H9 (cell line): ENCODE measurements at regions not wholly inside any gene's neighbourhood (a gene's known extent, or its start where the extent isn't known, plus 50 kb on each side); places are given as distances from the start of the nearest gene placed in this dataset.

ENCODE experiments used
- DNase-seq: peaks from one replicate; pipeline ENCODE4 v3.0.0-alpha.2; 2017
- H2AFZ ChIP-seq: one replicate; pipeline ENCODE4 v1.6.1; 2013; ENCODE audit warnings: mild to moderate bottlenecking, low read length, control low read depth, moderate library complexity
- H2AK5ac ChIP-seq: 2 replicates; pipeline ENCODE4 v1.6.1; 2013; ENCODE audit warnings: low read length, control low read depth, mixed read lengths; ENCODE audit not compliant: insufficient read length
- H2BK120ac ChIP-seq: one replicate; pipeline ENCODE4 v1.6.1; 2013; ENCODE audit warnings: low read depth, mild to moderate bottlenecking, low read length, control low read depth, inconsistent platforms; ENCODE audit not compliant: poor library complexity, severe bottlenecking
- H2BK12ac ChIP-seq: 2 replicates; pipeline ENCODE4 v1.6.1; 2013; ENCODE audit warnings: low read length, control low read depth, mixed read lengths, low read depth; ENCODE audit not compliant: insufficient read length
- H2BK15ac ChIP-seq: 2 replicates; pipeline ENCODE4 v1.6.1; 2013; ENCODE audit warnings: low read depth, low read length, control low read depth
- H2BK20ac ChIP-seq: one replicate; pipeline ENCODE4 v1.6.1; 2013; ENCODE audit warnings: low read depth, mild to moderate bottlenecking, low read length, control low read depth, inconsistent platforms; ENCODE audit not compliant: poor library complexity, severe bottlenecking
- H2BK5ac ChIP-seq: 2 replicates; pipeline ENCODE4 v1.6.1; 2013; ENCODE audit warnings: low read length, control low read depth, mixed read lengths; ENCODE audit not compliant: insufficient read length
- H3K14ac ChIP-seq: 2 replicates; pipeline ENCODE4 v1.6.1; 2013; ENCODE audit warnings: low read length, control low read depth; ENCODE audit not compliant: insufficient read depth
- H3K18ac ChIP-seq: 2 replicates; pipeline ENCODE4 v1.6.1; 2013; ENCODE audit warnings: low read depth, mild to moderate bottlenecking, mixed read lengths, low read length, control low read depth; ENCODE audit not compliant: insufficient read length
- H3K23ac ChIP-seq: 2 replicates; pipeline ENCODE4 v1.6.1; 2013; ENCODE audit warnings: low read length, control low read depth, mixed read lengths, low read depth; ENCODE audit not compliant: insufficient read length
- H3K23me2 ChIP-seq: 2 replicates; pipeline ENCODE4 v1.6.1; 2013; ENCODE audit warnings: low read depth, mild to moderate bottlenecking, mixed read lengths, low read length, control low read depth; ENCODE audit not compliant: insufficient read length, poor library complexity, severe bottlenecking
- H3K27ac ChIP-seq: 2 replicates; pipeline ENCODE4 v1.5.1; 2013; ENCODE audit warnings: low read length, control low read depth, mixed read lengths, low read depth; ENCODE audit not compliant: insufficient read length
- H3K27me3 ChIP-seq: 2 replicates; pipeline ENCODE4 v1.6.1; 2013; ENCODE audit warnings: low read length, control low read depth, inconsistent platforms; ENCODE audit not compliant: insufficient read depth
- H3K4ac ChIP-seq: 2 replicates; pipeline ENCODE4 v1.6.1; 2013; ENCODE audit warnings: low read depth, mild to moderate bottlenecking, control low read depth, inconsistent platforms, low read length, moderate library complexity
- H3K4me1 ChIP-seq: 2 replicates; pipeline ENCODE4 v1.6.1; 2013; ENCODE audit warnings: low read length, control low read depth, inconsistent platforms; ENCODE audit not compliant: insufficient read depth
- H3K4me2 ChIP-seq: 2 replicates; pipeline ENCODE4 v1.6.1; 2013; ENCODE audit warnings: low read length, control low read depth, mixed read lengths; ENCODE audit not compliant: insufficient read length, insufficient read depth
- H3K56ac ChIP-seq: 2 replicates; pipeline ENCODE4 v1.6.1; 2013; ENCODE audit warnings: low read depth, mild to moderate bottlenecking, mixed read lengths, low read length, control low read depth; ENCODE audit not compliant: insufficient read length
- H3K79me1 ChIP-seq: 2 replicates; pipeline ENCODE4 v1.6.1; 2013; ENCODE audit warnings: low read depth, mild to moderate bottlenecking, moderate library complexity, low read length, control low read depth, inconsistent platforms; ENCODE audit not compliant: insufficient read depth, poor library complexity, severe bottlenecking
- H3K79me2 ChIP-seq: 2 replicates; pipeline ENCODE4 v1.6.1; 2013; ENCODE audit warnings: low read length, control low read depth, inconsistent platforms; ENCODE audit not compliant: insufficient read depth
- H3K9ac ChIP-seq: 2 replicates; pipeline ENCODE4 v1.6.1; 2013; ENCODE audit warnings: low read length, control low read depth, mixed read lengths; ENCODE audit not compliant: insufficient read length; ENCODE audit errors: extremely low read depth
- H3K9me3 ChIP-seq: one replicate; pipeline ENCODE4 v1.6.1; 2013; ENCODE audit warnings: low read depth, low read length, inconsistent platforms; ENCODE audit not compliant: control insufficient read depth
- H3T11ph ChIP-seq: one replicate; pipeline ENCODE4 v1.6.1; 2013; ENCODE audit warnings: mild to moderate bottlenecking, low read length, control low read depth, inconsistent platforms
- H4K20me1 ChIP-seq: one replicate; pipeline ENCODE4 v1.6.1; 2013; ENCODE audit not compliant: control insufficient read depth, insufficient read length, insufficient read depth
- H4K5ac ChIP-seq: 2 replicates; pipeline ENCODE4 v1.6.1; 2013; ENCODE audit warnings: low read depth, mild to moderate bottlenecking, mixed read lengths, low read length, control low read depth; ENCODE audit not compliant: insufficient read length
- H4K8ac ChIP-seq: replicated peaks from 2 replicates; pipeline ENCODE4 v1.6.1; 2013; ENCODE audit warnings: low read length, control low read depth, mixed read lengths, low read depth; ENCODE audit not compliant: insufficient read length
- H4K91ac ChIP-seq: 2 replicates; pipeline ENCODE4 v1.6.1; 2013; ENCODE audit warnings: low read depth, mild to moderate bottlenecking, moderate library complexity, mixed read lengths, low read length, control low read depth; ENCODE audit not compliant: insufficient read length
- H3K27ac Mint-ChIP-seq, 3 experiments: 2 replicates in 2 of 3; 3 replicates in 1 of 3; pipeline ENCODE4 v1.8.0; 2020 to 2021; ENCODE audit warnings: mixed read lengths in 3 of 3, mild to moderate bottlenecking in 1 of 3, moderate library complexity in 1 of 3
- H3K27me3 Mint-ChIP-seq: 2 replicates; pipeline ENCODE4 v1.8.0; 2021; ENCODE audit warnings: low read depth, mild to moderate bottlenecking, moderate library complexity, mixed read lengths
- H3K36me3 Mint-ChIP-seq, 3 experiments: 2 replicates in 2 of 3; 3 replicates in 1 of 3; pipeline ENCODE4 v1.8.0; 2020 to 2021; ENCODE audit warnings: low read depth in 3 of 3, mixed read lengths in 3 of 3; ENCODE audit not compliant: insufficient read depth in 1 of 3
- H3K4me1 Mint-ChIP-seq, 2 experiments: 2 replicates each; pipeline ENCODE4 v1.8.0; 2020; ENCODE audit warnings: mixed read lengths in 2 of 2
- H3K4me3 Mint-ChIP-seq, 2 experiments: 2 replicates in 1 of 2; 3 replicates in 1 of 2; pipeline ENCODE4 v1.8.0; 2020 to 2021; ENCODE audit warnings: mild to moderate bottlenecking in 2 of 2, mixed read lengths in 2 of 2, moderate library complexity in 1 of 2
- H3K9me3 Mint-ChIP-seq, 2 experiments: 2 replicates in 1 of 2; 3 replicates in 1 of 2; pipeline ENCODE4 v1.8.0; 2020; ENCODE audit warnings: mild to moderate bottlenecking in 2 of 2, mixed read lengths in 2 of 2, moderate library complexity in 1 of 2
- TF ChIP-seq, protein P1 (sequence below): fragments of 200-600 bp; sonication (generic); conservative IDR thresholded peaks from 3 replicates; pipeline ENCODE4 v1.8.0; 2021; ENCODE audit warnings: antibody characterized with exemption, mild to moderate bottlenecking

DNA sequence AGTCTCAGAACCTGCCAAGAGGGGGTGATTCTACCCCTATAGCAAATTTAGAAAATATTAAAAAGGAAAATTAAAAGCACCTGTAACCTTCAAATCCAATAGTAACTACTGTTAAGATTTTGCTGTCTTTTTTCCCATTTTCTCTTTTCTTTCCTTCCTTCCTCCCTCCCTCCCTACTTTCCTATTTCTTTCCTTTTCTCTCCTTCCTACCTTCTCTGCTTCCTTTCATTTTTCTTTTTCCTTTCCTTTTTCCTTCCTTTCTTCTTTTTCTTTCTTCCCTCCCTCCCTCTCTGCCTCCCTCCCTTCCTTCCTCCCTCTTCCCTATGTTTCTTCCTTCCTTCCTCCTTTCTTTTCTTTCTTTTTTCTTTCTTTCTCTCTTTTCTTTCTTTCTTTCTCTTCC is 120.2 kb upstream of the KCTD7 start:
- Histone ChIP-seq H2BK20ac (no peak overlapping the region), H2AK5ac (no peak overlapping the region), H4K20me1 (no peaks in the 10 kb centered on the region), H2BK120ac (no peak overlapping the region), H3K4me1 (no peaks in the 10 kb centered on the region), H3K9ac (no peak overlapping the region), H3K14ac (no peak overlapping the region), H3K27ac (no peak overlapping the region), H3K27me3 (no peaks in the 10 kb centered on the region), H3K56ac (no peak overlapping the region), H2BK12ac (no peak overlapping the region), H3K79me1 (no peaks in the 10 kb centered on the region), H3K79me2 (no peaks in the 10 kb centered on the region), H2BK15ac (no peak overlapping the region), H3K23me2 (no peaks in the 10 kb centered on the region), H4K8ac (no peak overlapping the region), H2AFZ (no peak overlapping the region), H3T11ph (no peak overlapping the region), H3K4ac (no peak overlapping the region), H3K23ac (no peak overlapping the region), H4K91ac (no peak overlapping the region), H3K9me3 (no peaks in the 10 kb centered on the region), H3K4me2 (no peak overlapping the region), H3K18ac (no peak overlapping the region), H2BK5ac (no peak overlapping the region), H4K5ac (no peak overlapping the region)
- Mint-ChIP-seq H3K27me3 (peaks cover 5% of the 10 kb centered on the region), H3K4me1 (no peaks in the 10 kb centered on the region), H3K36me3 (no peaks in the 10 kb centered on the region), H3K9me3 (no peaks in the 10 kb centered on the region), H3K4me3 (no peak overlapping the region), H3K27ac (no peak overlapping the region)
- no peak for DNase-seq
- TF ChIP-seq, protein P1, sequence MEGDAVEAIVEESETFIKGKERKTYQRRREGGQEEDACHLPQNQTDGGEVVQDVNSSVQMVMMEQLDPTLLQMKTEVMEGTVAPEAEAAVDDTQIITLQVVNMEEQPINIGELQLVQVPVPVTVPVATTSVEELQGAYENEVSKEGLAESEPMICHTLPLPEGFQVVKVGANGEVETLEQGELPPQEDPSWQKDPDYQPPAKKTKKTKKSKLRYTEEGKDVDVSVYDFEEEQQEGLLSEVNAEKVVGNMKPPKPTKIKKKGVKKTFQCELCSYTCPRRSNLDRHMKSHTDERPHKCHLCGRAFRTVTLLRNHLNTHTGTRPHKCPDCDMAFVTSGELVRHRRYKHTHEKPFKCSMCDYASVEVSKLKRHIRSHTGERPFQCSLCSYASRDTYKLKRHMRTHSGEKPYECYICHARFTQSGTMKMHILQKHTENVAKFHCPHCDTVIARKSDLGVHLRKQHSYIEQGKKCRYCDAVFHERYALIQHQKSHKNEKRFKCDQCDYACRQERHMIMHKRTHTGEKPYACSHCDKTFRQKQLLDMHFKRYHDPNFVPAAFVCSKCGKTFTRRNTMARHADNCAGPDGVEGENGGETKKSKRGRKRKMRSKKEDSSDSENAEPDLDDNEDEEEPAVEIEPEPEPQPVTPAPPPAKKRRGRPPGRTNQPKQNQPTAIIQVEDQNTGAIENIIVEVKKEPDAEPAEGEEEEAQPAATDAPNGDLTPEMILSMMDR = no peak
